IPS-NIHi7 (cell line): ENCODE measurements at regions not wholly inside any gene's neighbourhood (a gene's known extent, or its start where the extent isn't known, plus 50 kb on each side); places are given as distances from the start of the nearest gene placed in this dataset.

ENCODE experiments used
- DNase-seq: peaks from one replicate; pipeline ENCODE4 v3.0.0; 2012; ENCODE audit warnings: mixed read lengths; ENCODE audit errors: extremely low spot score

DNA sequence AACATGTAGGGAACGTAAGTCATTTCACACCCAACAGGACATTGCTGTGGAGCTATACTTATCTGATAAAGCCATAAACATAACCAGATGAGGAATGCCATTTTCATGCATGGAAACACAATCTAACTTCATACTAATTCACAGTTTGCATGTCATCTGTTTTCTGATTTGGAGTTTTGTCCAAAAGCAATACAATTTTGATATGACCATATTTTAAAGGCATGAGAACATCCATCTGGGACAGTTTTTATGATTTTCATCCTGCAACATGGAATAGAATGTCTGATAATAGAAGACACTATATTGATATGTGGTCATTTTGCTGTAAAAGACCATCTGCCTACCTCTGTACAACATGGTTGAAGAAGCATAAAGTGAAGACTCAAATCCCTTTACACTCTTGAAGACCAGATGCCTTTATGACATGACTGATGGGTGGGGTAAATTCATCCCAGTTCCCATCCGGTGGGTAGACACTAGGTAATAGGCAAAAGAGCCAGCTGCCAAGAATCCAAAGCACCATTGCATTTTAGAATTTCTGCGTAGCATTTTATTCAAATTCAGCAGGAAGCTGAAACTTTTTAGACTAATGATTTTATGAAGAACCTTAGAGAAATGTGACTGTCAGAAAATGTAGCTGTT is 309.8 kb downstream of the LMO7 start:
- DNase-seq = no peak

DNA sequence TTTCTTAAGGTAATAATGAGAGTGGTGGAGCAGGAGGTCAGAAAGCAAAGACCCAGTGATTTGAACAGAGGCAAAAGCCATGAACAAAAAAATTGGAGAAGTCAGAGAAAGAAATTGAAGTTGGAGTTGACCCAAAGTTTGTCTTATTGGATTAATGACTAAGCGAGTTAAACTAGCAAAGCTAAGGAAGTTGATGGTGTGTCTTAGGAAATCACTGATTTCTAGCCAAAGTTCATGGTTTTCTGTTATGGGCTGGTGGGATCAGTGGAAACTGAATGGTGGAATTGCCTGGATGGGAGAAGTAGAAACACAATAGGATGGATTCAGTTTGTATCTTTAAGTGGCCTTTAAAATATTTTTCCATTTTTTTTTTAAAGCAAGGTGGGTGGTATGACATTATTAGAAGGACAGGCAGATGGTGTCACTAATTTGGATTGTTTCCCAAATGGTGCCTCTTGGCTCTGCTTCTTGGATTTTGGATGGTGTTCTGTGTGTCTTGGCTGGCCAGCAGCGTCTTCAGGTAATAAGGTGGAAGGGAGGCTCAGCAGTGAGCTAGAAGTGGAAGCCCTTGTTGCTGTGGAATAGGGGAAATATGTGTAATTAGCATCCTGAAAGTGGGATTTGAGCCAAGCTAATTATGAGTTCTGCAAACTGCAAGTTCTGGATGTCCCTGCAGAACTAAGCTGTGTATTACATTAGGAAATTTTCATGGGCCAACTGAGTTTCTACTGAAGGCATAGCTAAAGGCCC is 302.9 kb downstream of the LMO7 start:
- DNase-seq = no peak

DNA sequence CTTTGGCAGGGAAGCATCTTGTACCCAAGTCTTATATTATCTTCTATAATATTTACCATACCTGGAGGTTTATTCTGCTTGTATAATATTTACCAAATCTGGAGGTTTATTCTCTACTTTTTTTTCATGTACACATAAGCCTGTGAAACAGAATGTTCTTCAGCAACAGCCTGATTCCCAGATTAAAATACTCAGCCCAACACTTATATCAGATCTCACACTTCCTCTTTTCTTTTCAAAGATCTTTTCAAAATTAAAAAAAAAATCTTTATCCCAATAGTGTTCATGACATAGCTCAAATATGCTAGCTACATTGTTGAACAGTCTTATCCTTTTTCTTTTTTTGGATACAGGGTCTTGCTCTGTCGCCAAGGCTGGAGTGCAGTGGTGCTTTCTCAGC is 300.7 kb downstream of the LMO7 start:
- DNase-seq = no peak

DNA sequence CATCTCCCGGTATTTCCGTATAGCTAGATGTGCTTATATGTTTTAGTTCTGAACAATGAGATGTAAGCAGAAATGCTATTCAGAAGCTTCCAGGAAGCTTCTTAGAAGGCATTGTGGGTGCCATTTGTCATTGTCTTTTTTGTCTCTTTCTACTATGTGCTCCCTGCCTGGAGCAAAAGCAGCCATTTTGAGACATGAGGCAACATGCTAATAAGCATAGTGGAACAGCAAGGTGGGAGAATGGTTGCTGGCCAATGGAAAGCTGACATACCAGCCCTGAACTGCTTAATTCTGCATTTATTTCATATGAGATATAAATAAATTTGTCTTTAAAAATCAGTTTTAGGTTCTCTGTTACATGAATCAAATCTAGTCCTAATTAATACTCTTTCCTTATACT is 299.7 kb downstream of the LMO7 start:
- DNase-seq = no peak

DNA sequence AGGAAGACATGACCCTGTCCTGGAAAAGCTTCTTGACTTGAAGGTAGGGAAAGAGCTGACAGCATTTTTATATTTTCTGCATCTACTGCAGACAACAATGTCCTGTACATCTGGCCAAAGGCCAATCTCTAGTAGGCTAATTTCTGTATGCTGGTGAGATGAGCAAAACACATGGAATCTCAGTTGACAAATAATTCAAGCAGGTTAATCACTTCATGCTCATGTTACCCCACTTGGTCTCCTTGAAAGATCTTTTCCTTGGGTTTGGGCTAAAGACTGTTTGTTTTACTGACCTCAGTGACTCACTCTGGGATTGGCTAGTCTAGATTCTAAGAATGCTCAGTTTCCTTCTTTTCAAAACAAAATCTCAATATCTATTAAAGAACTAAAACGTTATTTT is 298.8 kb downstream of the LMO7 start:
- no peak for DNase-seq

DNA sequence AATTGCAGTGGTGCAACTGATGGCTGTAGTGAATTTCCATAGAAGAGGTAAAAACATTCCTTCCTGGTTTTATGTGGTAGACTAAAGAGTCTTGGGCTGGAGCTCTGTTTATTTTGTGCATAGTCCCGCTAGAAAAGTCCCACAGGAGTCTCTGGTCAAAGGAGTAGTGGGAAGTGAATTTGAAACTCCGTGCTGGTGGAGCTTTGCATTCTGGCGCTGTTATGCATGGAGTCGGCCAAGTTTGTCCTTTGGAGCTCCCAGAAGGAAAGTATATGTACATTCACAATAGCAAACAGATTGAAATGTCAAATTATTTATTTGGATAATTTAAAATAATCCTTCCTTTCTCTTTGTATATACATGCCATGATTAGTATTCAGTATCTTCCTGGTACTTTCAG is 296.5 kb downstream of the LMO7 start:
- no peak for DNase-seq

DNA sequence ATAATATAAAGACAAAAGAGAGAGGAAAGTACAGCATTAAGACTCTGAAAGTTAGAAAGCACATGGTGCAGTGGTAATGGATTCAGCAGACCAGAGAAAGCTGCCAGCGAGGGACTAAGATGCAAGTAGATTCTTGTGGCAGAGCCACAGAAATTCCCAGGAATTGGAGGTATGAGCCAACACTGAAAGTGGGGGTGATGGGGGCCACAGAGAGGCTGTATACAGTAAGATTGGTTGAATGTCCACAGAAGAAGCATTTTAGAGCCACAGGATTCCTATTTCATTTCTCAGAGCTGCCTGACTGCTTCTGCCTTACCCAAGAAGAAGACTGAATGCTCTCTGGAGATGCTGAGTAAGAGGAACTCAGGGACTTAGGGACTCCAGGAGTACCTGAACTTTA is 295.0 kb downstream of the LMO7 start:
- no peak for DNase-seq

DNA sequence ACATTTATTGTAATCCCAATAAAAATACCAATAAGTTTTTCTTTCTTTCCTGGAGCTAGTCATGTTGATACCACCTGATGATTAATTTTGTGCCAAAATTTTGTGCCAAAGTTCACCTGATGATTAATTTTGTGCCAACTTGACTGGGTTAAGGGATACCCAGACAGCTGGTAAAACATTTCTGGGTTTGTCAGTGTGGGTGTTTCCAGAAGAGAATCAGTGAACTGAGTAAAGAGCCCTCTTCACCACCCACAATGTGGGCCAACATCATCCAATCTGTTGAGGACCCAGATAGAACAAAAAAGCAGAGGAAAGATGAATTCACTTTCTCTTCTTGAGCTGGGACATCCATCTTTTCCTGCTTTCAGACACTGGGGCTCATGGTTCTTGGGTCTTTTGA is 292.9 kb downstream of the LMO7 start:
- no peak for DNase-seq

DNA sequence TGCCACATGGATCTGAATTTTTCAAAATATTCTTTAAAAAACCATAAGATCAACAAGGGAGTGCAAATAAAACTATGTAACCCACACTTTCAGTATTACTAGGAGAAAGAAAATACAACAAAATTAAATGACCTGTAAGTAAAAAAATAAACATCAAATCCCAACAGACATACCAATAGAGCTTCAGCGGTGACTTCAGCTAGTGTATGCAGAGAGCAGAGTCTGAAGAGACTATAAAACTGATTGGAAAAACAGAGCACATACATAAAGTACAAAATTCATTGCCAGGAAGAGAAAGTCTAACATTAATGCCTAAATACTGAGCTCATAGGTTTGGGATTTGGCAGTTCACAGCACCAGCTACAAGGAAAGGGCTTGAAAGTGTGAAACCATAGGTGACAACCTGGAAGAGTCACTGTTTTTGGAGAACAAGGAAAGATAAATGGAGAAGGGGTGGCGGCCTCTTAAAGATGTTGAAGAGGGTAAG is 291.1 kb downstream of the LMO7 start:
- no peak for DNase-seq

DNA sequence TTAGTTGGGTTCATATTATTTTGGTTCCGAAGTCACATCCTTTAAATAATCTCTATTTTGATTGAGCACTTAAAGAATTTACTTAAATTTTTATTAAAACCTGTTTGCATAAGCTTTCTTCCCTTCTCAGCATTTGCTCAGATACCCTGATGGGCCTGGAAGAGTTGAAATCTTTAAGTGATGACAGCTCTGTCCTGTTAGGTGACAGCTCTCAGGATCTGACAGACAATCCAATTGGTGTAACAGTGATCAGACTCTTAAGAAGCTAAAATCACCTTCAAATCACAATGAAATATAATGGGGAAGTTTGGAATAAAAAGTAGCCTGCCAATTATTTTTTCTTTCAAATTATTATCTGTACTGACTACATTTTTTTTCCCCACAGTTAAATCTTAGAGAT is 284.4 kb downstream of the LMO7 start:
- no peak for DNase-seq

DNA sequence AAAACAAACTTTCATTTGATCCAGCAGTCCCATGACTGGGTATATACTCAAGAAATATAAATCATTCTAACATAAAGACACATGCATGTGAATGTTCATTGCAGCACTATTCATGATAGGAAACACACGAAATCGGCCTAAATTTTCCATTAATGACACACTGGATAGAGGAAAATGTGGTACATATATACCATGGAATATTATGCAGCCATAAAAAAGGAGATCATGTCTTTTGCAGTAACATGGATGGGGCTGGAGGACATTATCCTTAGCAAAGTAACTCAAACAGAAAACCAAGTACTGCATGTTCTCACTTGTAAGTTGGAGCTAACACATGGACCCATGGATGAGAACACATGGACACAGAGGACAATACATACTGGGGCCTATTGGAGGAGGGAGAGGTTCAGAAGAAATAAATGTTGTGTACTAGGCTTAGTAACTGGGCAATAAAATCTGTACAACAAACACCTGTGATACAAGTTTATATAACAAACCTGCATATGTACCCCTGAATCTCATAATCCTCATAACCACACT is 283.6 kb downstream of the LMO7 start:
- no peak for DNase-seq

DNA sequence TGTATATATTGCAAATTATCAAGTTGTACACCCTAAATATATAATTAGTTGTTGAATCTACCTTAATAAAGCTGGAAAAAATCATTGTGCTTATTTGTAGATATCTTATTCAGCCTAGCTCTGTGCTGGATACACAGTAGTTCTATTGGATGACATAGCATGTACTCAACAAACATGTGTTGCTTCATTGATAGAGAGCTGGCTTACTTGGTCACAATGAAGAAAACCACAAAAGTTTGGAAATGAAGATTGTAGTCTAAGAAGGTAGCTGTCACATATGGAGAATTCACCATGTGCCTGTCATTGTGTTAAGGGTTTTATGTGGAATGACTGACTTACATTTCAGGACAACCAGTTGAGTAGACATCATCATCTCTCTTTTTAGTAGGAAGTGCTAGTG is 278.9 kb downstream of the LMO7 start:
- no peak for DNase-seq

DNA sequence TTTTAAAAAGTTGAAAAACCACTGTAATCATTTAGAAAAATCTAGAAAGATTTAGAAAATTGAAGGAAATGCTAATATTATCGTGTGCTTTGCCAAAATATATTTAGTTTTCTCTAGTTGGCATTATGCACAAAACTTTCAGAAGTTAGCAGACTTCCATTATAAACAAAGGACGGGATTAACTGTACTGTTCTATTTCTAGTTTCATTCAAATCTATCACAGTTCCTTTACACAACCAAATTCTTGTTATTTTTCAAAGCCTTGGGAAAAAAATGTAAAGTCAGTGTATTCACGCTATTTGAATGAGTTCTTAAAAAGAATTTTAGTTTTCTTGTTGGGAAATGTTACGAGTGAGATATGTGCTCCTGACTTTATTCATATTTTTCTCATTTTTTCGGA is 277.8 kb downstream of the LMO7 start:
- DNase-seq = no peak

DNA sequence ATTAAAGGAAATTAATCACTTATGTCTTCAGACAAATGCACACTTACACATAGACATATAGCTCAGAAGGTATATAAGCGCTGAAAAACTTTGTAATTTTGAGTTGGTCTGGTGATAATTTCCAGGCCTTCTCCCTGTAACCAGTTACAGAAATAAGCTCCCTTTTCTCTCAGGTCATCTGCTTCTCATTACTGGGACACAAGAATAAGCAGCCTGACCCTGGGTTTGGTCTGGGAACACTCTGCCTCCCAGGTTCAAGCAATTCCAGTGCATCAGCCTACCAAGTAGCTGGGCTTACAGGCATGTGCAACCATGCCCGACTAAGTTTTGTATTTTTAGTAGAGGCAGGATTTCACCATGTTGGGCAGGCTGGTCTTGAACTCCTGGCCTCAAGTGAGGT is 274.5 kb downstream of the LMO7 start:
- no peak for DNase-seq
